GM12878 (cell line): ENCODE measurements at regions not wholly inside any gene's neighbourhood (a gene's known extent, or its start where the extent isn't known, plus 50 kb on each side); places are given as distances from the start of the nearest gene placed in this dataset.

Source experiments
- BCLAF1 ChIP-seq: fragments of 450-650 bp; IDR thresholded peaks from 2 replicates; pipeline ENCODE4 v1.6.1; 2017; ENCODE audit warnings: antibody characterized with exemption, mild to moderate bottlenecking, moderate library complexity
- BRCA1 ChIP-seq: IDR thresholded peaks from 2 replicates; pipeline ENCODE4 v1.6.1; 2011; ENCODE audit warnings: low read depth, low read length, improper control_type of control experiment
- EED ChIP-seq: sonication (generic); IDR thresholded peaks from 2 replicates; pipeline ENCODE4 v1.6.1; 2016; ENCODE audit warnings: antibody characterized with exemption, low read depth
- EP300 ChIP-seq, 2 experiments: fragments of 150-350 bp in 1 of 2; IDR thresholded peaks; 2 replicates each; pipeline ENCODE4 v1.6.1; 2011 to 2012; ENCODE audit warnings: low read depth in 2 of 2, low read length in 2 of 2, borderline replicate concordance in 1 of 2, improper control_type of control experiment in 1 of 2, inconsistent platforms in 1 of 2; ENCODE audit not compliant: control insufficient read depth in 1 of 2
- LARP7 ChIP-seq: fragments of 450-650 bp; IDR thresholded peaks from 2 replicates; pipeline ENCODE4 v1.6.1; 2017; ENCODE audit warnings: mild to moderate bottlenecking
- PKNOX1 ChIP-seq: fragments of 450-650 bp; IDR thresholded peaks from 2 replicates; pipeline ENCODE4 v1.6.1; 2016; ENCODE audit warnings: mild to moderate bottlenecking
- RUNX3 ChIP-seq: IDR thresholded peaks from 2 replicates; pipeline ENCODE4 v1.6.1; 2012; ENCODE audit warnings: low read length, inconsistent platforms
- SMAD1 ChIP-seq: fragments of 450-650 bp; IDR thresholded peaks from 2 replicates; pipeline ENCODE4 v1.6.1; 2018; ENCODE audit warnings: mild to moderate bottlenecking, low read depth; ENCODE audit not compliant: partially characterized antibody
- SMC3 ChIP-seq: IDR thresholded peaks from 2 replicates; pipeline ENCODE4 v1.6.1; 2011; ENCODE audit warnings: low read length, improper control_type of control experiment, borderline replicate concordance
- SPI1 ChIP-seq: IDR thresholded peaks from 2 replicates; pipeline ENCODE4 v1.6.1; 2011; ENCODE audit warnings: low read depth, mild to moderate bottlenecking, low read length, moderate library complexity, borderline replicate concordance; ENCODE audit not compliant: insufficient read depth
- ZBTB40 ChIP-seq: fragments of 450-650 bp; IDR thresholded peaks from 2 replicates; pipeline ENCODE4 v1.6.1; 2016; ENCODE audit warnings: mild to moderate bottlenecking, moderate library complexity, borderline replicate concordance
- TF ChIP-seq, protein P1 (sequence below): IDR thresholded peaks from 2 replicates; pipeline ENCODE4 v1.6.1; 2012; ENCODE audit warnings: low read depth, low read length, improper control_type of control experiment
- TF ChIP-seq, protein P2 (sequence below): fragments of 450-650 bp; IDR thresholded peaks from 2 replicates; pipeline ENCODE4 v1.6.1; 2016; ENCODE audit warnings: mild to moderate bottlenecking
- TF ChIP-seq, protein P3 (sequence below): IDR thresholded peaks from 2 replicates; pipeline ENCODE4 v1.6.1; 2011; ENCODE audit warnings: low read depth, mild to moderate bottlenecking, low read length, moderate library complexity, borderline replicate concordance; ENCODE audit errors: extremely low read depth

DNA sequence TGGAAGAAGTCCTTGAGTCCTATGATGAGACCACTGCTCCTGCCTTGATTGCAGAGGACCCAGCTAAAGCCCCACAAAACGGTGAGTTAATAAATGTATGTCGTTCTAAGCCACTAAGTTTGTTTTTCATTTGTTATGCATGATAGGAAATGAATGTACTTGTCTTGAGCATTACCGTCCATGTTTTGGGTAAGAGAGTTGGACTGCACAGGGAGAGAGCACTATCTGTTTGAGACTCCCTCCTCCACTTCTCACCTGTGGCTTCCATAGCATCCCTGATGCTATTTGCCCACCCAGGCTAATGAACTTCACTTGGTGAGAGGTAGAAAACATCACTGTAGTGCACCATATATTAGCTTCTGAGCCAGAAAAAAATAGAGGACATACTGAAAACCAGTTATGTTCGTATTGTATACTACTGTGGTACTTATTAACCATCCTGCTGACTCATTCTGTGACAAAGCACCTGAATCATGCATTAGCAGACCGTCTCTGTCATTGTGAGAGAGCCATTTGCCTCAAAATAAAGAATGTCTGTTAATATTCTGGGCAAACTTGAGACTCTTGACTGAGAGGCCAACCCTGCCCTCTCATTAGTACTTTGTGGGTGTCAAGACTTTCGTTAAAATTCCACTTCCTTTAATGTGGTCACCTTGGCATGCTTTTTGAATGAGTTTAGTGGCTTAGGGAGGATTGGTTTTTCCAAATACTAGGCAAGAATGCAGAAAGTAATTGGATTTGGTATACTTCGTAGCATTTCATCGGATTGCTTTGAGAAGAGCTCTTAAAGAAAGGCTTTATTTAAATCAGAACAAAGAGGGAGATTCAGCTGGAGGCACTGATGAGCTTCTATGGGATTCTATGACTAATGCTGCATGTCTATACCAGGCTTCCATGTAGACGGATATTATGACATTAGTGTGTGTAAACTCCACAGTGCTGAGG lies 99.3 kb upstream of the GRPR start (continued):
- TF ChIP-seq SMC3 = no peak
- TF ChIP-seq, protein P1, sequence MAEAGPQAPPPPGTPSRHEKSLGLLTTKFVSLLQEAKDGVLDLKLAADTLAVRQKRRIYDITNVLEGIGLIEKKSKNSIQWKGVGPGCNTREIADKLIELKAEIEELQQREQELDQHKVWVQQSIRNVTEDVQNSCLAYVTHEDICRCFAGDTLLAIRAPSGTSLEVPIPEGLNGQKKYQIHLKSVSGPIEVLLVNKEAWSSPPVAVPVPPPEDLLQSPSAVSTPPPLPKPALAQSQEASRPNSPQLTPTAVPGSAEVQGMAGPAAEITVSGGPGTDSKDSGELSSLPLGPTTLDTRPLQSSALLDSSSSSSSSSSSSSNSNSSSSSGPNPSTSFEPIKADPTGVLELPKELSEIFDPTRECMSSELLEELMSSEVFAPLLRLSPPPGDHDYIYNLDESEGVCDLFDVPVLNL = no peak
- TF ChIP-seq, protein P2, sequence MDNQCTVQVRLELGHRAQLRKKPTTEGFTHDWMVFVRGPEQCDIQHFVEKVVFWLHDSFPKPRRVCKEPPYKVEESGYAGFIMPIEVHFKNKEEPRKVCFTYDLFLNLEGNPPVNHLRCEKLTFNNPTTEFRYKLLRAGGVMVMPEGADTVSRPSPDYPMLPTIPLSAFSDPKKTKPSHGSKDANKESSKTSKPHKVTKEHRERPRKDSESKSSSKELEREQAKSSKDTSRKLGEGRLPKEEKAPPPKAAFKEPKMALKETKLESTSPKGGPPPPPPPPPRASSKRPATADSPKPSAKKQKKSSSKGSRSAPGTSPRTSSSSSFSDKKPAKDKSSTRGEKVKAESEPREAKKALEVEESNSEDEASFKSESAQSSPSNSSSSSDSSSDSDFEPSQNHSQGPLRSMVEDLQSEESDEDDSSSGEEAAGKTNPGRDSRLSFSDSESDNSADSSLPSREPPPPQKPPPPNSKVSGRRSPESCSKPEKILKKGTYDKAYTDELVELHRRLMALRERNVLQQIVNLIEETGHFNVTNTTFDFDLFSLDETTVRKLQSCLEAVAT = peak; percentile 69; the same call in 1 of the 2 replicates
- TF ChIP-seq SPI1 = peak; percentile 67; the same call in 1 of the 2 replicates
- TF ChIP-seq BRCA1 = no peak
- TF ChIP-seq PKNOX1 = peak; percentile 43; the same call in 1 of the 2 replicates
- peak; percentile 64; the same call in 1 of the 2 replicates for TF ChIP-seq EED
- TF ChIP-seq ZBTB40 = no peak
- TF ChIP-seq BCLAF1 = no peak
- TF ChIP-seq EP300 (IDR thresholded peaks at IDR 0.05; ENCODE audit: borderline replicate concordance in 1 of 2, control insufficient read depth in 1 of 2, low read depth in 2 of 2, low read length in 2 of 2) = peak; percentile 84 to 88; a peak in 3 of 4 replicates
- TF ChIP-seq, protein P3, sequence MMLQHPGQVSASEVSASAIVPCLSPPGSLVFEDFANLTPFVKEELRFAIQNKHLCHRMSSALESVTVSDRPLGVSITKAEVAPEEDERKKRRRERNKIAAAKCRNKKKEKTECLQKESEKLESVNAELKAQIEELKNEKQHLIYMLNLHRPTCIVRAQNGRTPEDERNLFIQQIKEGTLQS = no peak
- TF ChIP-seq LARP7 = no peak
- peak; percentile 90 for TF ChIP-seq RUNX3
- TF ChIP-seq SMAD1 = no peak
